GM23248 (cell line): ENCODE measurements at regions not wholly inside any gene's neighbourhood (a gene's known extent, or its start where the extent isn't known, plus 50 kb on each side); places are given as distances from the start of the nearest gene placed in this dataset.

Experiments used
- DNase-seq: peaks from one replicate; pipeline ENCODE4 v3.0.0-alpha.2; 2015
- H2AFZ ChIP-seq: fragments of 200-600 bp; sonication (generic); 2 replicates; pipeline ENCODE4 v1.6.1; 2016; ENCODE audit warnings: antibody characterized with exemption
- H3F3A ChIP-seq: fragments of 200-600 bp; sonication (generic); 2 replicates; pipeline ENCODE4 v1.6.1; 2016; ENCODE audit warnings: mild to moderate bottlenecking, antibody characterized with exemption, mixed run types; ENCODE audit not compliant: insufficient read depth
- H3K27ac ChIP-seq: fragments of 200-600 bp; sonication (generic); 2 replicates; pipeline ENCODE4 v1.5.1; 2016; ENCODE audit warnings: mild to moderate bottlenecking
- H3K27me3 ChIP-seq: fragments of 200-600 bp; sonication (generic); replicated peaks from 2 replicates; pipeline ENCODE4 v1.6.1; 2016; ENCODE audit warnings: mild to moderate bottlenecking; ENCODE audit not compliant: insufficient read depth
- H3K36me3 ChIP-seq: fragments of 200-600 bp; sonication (generic); 2 replicates; pipeline ENCODE4 v1.6.1; 2016; ENCODE audit warnings: low read depth, mild to moderate bottlenecking
- H3K4me1 ChIP-seq: fragments of 200-600 bp; sonication (generic); 2 replicates; pipeline ENCODE4 v1.6.1; 2016; ENCODE audit warnings: mild to moderate bottlenecking; ENCODE audit not compliant: insufficient read depth
- H3K4me2 ChIP-seq: fragments of 200-600 bp; sonication (generic); one replicate; pipeline ENCODE4 v1.6.1; 2016; ENCODE audit warnings: mild to moderate bottlenecking; ENCODE audit not compliant: unreplicated experiment
- H3K4me3 ChIP-seq: fragments of 200-600 bp; sonication (generic); 2 replicates; pipeline ENCODE4 v1.5.1; 2016; ENCODE audit warnings: mild to moderate bottlenecking
- H3K79me2 ChIP-seq: fragments of 200-600 bp; sonication (generic); 2 replicates; pipeline ENCODE4 v1.6.1; 2016; ENCODE audit warnings: mild to moderate bottlenecking; ENCODE audit not compliant: insufficient read depth
- H3K9ac ChIP-seq: fragments of 200-600 bp; sonication (generic); 2 replicates; pipeline ENCODE4 v1.6.1; 2016; ENCODE audit warnings: mild to moderate bottlenecking
- H3K9me2 ChIP-seq: fragments of 200-600 bp; sonication (generic); 2 replicates; pipeline ENCODE4 v1.6.1; 2016; ENCODE audit warnings: mixed run types, mild to moderate bottlenecking, moderate library complexity; ENCODE audit not compliant: insufficient read depth
- H3K9me3 ChIP-seq: fragments of 200-600 bp; sonication (generic); one replicate; pipeline ENCODE4 v1.6.1; 2017; ENCODE audit warnings: low read depth
- H4K20me1 ChIP-seq: fragments of 200-600 bp; sonication (generic); 2 replicates; pipeline ENCODE4 v1.6.0; 2016; ENCODE audit not compliant: insufficient read depth
- EZH2 ChIP-seq: fragments of 200-600 bp; sonication (generic); IDR thresholded peaks from 2 replicates; pipeline ENCODE4 v1.6.1; 2018; ENCODE audit warnings: antibody characterized with exemption, mild to moderate bottlenecking; ENCODE audit not compliant: insufficient read depth, poor library complexity, severe bottlenecking
- EZH2phosphoT487 ChIP-seq: fragments of 200-600 bp; sonication (generic); IDR thresholded peaks from 2 replicates; pipeline ENCODE4 v1.6.1; 2018; ENCODE audit warnings: antibody characterized with exemption, moderate library complexity, mild to moderate bottlenecking, low read depth; ENCODE audit not compliant: insufficient read depth
- WGBS, 2 experiments: methylation state at CpG; one replicate each; pipeline ENCODE4 v1.1.6; 2015 to 2017; ENCODE audit warnings: low lambda C conversion rate in 2 of 2, low coverage in 1 of 2; ENCODE audit errors: missing lambda C conversion rate in 2 of 2; 5-methylcytosine and 5-hydroxymethylcytosine counted together
- in situ Hi-C: fragments of 300-500 bp; cut with MboI; formaldehyde crosslinking; loops from 2 replicates; pipeline ENCODE4 v1.15.0; 2020

DNA sequence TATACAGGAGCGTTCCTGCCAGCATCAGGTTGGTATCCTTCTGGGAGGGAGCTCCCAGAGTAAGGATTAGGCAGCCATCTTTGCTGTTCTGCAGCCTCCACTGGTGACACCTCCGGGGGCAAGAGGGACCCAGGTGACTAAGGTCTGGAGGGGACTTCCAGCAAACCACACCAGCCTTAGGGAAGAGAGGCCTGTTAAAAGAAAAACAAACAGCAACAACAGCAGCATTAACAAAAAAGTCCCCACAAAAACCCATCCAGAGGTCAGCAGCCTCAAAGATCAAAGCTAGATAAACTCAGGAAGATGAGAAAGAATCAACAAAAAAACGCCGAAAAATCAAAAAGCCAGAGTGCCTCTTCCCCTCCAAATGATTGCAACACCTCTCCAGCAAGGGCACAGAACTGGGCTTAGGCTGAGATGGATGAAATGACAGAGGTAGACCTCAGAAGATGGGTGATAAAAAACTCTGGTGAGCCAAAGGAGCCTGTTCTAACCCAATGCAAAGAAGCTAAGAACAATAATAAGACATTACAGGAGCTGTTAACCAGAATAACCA, 388.2 kb downstream of the SPATA31D1 start:
- no peaks in the 10 kb centered on the region for H3K79me2 ChIP-seq
- H3K36me3 ChIP-seq = no peaks in the 10 kb centered on the region
- H3K9me2 ChIP-seq = no peaks in the 10 kb centered on the region
- no peaks in the 10 kb centered on the region for H3K9me3 ChIP-seq
- in situ Hi-C loops = no loop called here
- no peak for DNase-seq
- H2AFZ ChIP-seq = no peak overlapping the region
- H3K9ac ChIP-seq = no peak overlapping the region
- H3K4me3 ChIP-seq = no peak overlapping the region
- no peaks in the 10 kb centered on the region for H3K27me3 ChIP-seq
- TF ChIP-seq EZH2phosphoT487 (no peak), EZH2 (no peak)
- H3K4me2 ChIP-seq = no peak overlapping the region
- 53% methylated on average over 4 of the region's 4 CpGs for WGBS, 2 experiments
- H3K4me1 ChIP-seq = no peaks in the 10 kb centered on the region
- no peaks in the 10 kb centered on the region for H3F3A ChIP-seq
- H4K20me1 ChIP-seq = no peaks in the 10 kb centered on the region
- no peak overlapping the region for H3K27ac ChIP-seq

DNA sequence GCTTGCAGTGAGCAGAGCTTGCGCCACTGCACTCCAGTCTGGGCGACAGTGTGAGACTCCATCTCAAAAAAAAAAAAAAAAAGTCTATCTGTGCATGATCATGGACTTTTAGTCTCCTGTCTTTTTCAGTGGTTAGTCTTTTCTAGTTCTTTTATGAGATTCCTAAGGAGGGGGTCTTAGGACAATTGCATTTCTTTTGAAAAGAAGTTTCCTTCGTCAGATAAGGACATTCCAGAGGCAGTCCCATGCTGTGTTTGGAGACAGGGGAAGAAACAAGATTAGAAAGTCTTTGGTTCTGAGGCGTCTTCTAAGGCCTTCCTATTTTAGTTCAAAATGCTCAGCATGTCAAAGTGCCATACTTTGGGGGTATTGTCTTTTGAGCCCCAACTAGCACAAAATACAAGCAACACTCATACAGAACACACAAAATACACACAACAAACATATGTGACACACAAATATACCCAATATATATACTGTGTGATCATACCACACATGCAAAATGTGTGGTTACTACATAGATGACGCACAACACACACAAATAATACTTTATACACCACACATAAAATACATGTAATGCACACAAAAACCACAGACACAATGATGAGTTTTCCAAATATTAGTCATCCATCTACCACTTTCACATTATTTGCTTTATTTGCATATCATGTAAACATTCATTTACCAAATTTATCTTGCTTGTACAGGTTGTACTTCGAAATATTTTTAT, 394.5 kb downstream of the SPATA31D1 start:
- Histone ChIP-seq H3K9me2 (no peaks in the 10 kb centered on the region), H3K27me3 (no peaks in the 10 kb centered on the region), H3K9me3 (no peaks in the 10 kb centered on the region), H4K20me1 (no peaks in the 10 kb centered on the region), H3K4me1 (no peaks in the 10 kb centered on the region), H3K9ac (no peak overlapping the region), H2AFZ (no peak overlapping the region), H3K4me3 (no peak overlapping the region), H3K79me2 (no peaks in the 10 kb centered on the region), H3K4me2 (no peak overlapping the region), H3K36me3 (no peaks in the 10 kb centered on the region), H3K27ac (no peak overlapping the region), H3F3A (no peaks in the 10 kb centered on the region)
- in situ Hi-C loops = no loop called here
- TF ChIP-seq EZH2phosphoT487 (no peak), EZH2 (no peak)
- no peak for DNase-seq
- 64 to 65% methylated on average over 6 of the region's 6 CpGs for WGBS, 2 experiments

DNA sequence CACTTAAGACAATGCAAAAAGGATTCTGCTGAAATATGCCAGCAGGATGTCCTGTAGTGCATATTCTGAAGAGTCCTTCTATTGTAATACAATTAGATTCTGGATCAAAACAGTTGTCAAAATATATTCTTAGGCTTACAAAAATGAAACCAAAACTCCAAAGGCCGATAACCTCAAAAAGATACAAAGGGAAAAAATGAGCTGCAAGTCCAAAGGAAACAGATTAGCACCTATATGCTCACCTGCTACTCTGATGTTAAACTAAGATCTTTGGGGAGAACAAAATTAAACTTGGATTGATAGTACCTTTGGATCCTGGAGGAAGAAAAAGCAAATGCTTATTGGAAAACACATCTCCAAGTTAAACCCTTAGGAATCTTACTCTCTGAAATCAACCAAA, 397.1 kb downstream of the SPATA31D1 start:
- Histone ChIP-seq H4K20me1 (no peaks in the 10 kb centered on the region), H3K9me3 (no peaks in the 10 kb centered on the region), H3K27me3 (no peaks in the 10 kb centered on the region), H3K9ac (no peak overlapping the region), H2AFZ (no peak overlapping the region), H3K4me1 (no peaks in the 10 kb centered on the region), H3K27ac (no peak overlapping the region), H3K9me2 (no peaks in the 10 kb centered on the region), H3K79me2 (no peaks in the 10 kb centered on the region), H3F3A (no peaks in the 10 kb centered on the region), H3K36me3 (no peaks in the 10 kb centered on the region), H3K4me3 (no peak overlapping the region), H3K4me2 (no peak overlapping the region)
- TF ChIP-seq EZH2 (no peak), EZH2phosphoT487 (no peak)
- in situ Hi-C loops = no loop called here
- 38 to 47% methylated on average over 1 of the region's 1 CpG for WGBS, 2 experiments
- DNase-seq = no peak

DNA sequence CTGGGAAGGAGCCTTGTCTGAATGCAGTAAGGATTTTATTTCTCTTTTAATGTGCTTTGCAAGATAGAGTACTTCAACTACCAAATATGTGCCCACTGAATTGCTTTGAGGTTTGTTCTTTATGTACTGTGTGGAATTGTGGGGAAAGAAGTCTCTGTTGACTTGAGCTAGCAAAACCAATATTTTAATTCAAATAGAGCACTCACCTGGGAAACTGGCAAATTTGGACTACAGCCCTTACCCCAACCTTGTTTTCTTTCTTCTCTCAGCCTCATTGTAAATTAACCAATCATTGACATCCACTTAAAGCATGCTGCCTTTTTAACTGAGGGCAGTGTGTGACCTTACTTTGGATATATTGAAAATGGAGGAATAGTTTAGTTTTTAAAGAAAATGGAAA, 409.0 kb downstream of the SPATA31D1 start:
- H4K20me1 ChIP-seq = no peaks in the 10 kb centered on the region
- no peaks in the 10 kb centered on the region for H3K9me2 ChIP-seq
- no peak overlapping the region for H3K27ac ChIP-seq
- no peaks in the 10 kb centered on the region for H3K27me3 ChIP-seq
- H3K79me2 ChIP-seq = no peaks in the 10 kb centered on the region
- H3K9ac ChIP-seq = no peak overlapping the region
- H3K9me3 ChIP-seq = no peaks in the 10 kb centered on the region
- no peaks in the 10 kb centered on the region for H3F3A ChIP-seq
- no peak overlapping the region for H3K4me3 ChIP-seq
- no peaks in the 10 kb centered on the region for H3K36me3 ChIP-seq
- DNase-seq = no peak
- no peak overlapping the region for H2AFZ ChIP-seq
- H3K4me1 ChIP-seq = no peaks in the 10 kb centered on the region
- no peak for TF ChIP-seq EZH2
- no peak for TF ChIP-seq EZH2phosphoT487
- H3K4me2 ChIP-seq = no peak overlapping the region
- in situ Hi-C loops = loop anchor here (10.0 kb wide), 1 partner anchor 57 kb away; no protein-coding TSS in a partner anchor
